ENCODE measurements at regions not wholly inside any gene's neighbourhood (a gene's known extent, or its start where the extent isn't known, plus 50 kb on each side); places are given as distances from the start of the nearest gene placed in this dataset.

DNA sequence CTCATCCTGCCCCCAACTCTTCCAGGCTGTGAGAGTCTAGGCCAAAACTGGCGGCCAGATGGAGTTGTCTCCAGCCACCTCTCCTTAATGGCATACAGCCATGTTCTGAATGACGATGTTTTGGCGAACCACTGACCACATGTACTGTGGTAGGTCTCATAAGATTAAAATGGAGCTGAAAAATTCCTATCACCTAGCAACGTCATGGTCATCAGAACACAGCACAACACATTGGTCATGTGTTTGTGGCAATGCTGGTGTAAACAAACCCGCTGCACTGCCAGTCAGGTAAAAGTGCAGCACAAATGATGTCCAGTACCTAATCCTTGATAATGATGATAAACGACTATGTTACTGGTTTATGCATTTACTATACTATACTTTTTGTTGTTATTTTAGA lies 290.0 kb upstream of the MKI67 start:
- Histone ChIP-seq H3K27ac (ENCODE audit: low read depth in 2 of 2, low read length in 1 of 2) (no peak overlapping the region), H3K27me3 (ENCODE audit: control insufficient read depth in 1 of 2, insufficient read depth in 2 of 2, low read length in 2 of 2) (no peaks in the 10 kb centered on the region), H3K4me3 (ENCODE audit: low read depth in 1 of 2, low read length in 2 of 2) (no peak overlapping the region), H3K4me1 (ENCODE audit: control insufficient read depth in 2 of 2, insufficient read depth in 2 of 2, low read length in 1 of 2) (no peaks in the 10 kb centered on the region), H3K36me3 (ENCODE audit: control insufficient read depth in 2 of 2, insufficient read depth in 2 of 2, low read length in 1 of 2) (no peaks in the 10 kb centered on the region), H3K9me3 (ENCODE audit: control insufficient read depth in 2 of 2, insufficient read depth in 1 of 2, low read depth in 1 of 2, low read length in 1 of 2) (no peaks in the 10 kb centered on the region)
- WGBS, 2 donors = 79 to 80% methylated on average over 6 of the region's 6 CpGs

DNA sequence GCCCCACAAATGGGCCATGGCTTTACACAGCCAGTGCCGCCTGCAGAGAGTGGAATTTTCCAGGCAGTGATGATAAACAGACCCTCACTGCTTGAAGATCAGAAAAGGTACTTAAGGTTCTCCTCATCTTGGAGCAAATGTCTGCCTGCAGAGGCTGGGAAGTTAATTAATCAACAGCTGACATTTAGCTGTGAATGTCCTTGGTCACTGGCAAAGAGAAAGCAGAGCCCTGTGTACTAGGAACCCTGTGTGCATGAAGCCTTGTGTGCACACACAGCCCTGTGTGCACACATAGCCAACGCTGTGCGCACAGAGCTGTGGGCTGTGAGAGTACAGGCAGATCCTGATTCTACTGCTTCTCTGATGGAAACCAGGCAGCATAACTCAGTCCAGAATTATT lies 291.6 kb upstream of the MKI67 start:
- Histone ChIP-seq H3K4me1 (ENCODE audit: control insufficient read depth in 2 of 2, insufficient read depth in 2 of 2, low read length in 1 of 2) (no peaks in the 10 kb centered on the region), H3K27me3 (ENCODE audit: control insufficient read depth in 1 of 2, insufficient read depth in 2 of 2, low read length in 2 of 2) (no peaks in the 10 kb centered on the region), H3K36me3 (ENCODE audit: control insufficient read depth in 2 of 2, insufficient read depth in 2 of 2, low read length in 1 of 2) (no peaks in the 10 kb centered on the region), H3K4me3 (ENCODE audit: low read depth in 1 of 2, low read length in 2 of 2) (no peak overlapping the region), H3K27ac (ENCODE audit: low read depth in 2 of 2, low read length in 1 of 2) (no peak overlapping the region), H3K9me3 (ENCODE audit: control insufficient read depth in 2 of 2, insufficient read depth in 1 of 2, low read depth in 1 of 2, low read length in 1 of 2) (no peaks in the 10 kb centered on the region)
- WGBS, 2 donors = 85 to 87% methylated on average over 3 of the region's 3 CpGs

DNA sequence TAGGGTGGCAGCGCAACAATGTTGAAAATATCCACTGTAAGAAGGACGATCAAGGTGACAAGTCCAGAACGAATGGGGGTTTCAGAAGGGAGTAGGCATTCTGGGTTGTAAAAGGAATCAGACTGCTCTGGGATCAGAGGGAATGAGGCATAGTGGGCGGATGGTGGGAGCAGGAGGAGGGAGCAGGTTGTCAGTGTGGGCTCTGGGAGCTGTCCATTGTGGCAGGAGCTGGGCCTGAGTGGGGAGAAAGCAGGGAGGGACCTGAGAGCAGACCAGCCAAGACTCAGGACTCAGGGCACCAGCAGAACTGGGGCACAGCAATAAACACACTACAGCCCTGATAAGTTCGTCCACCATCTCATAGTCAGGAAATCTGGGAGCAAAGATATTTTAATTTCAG lies 292.6 kb upstream of the MKI67 start:
- WGBS, 2 donors = 69 to 70% methylated on average over 5 of the region's 5 CpGs
- no peak overlapping the region for H3K4me3 ChIP-seq (ENCODE audit: low read depth in 1 of 2, low read length in 2 of 2)
- no peaks in the 10 kb centered on the region for H3K27me3 ChIP-seq (ENCODE audit: control insufficient read depth in 1 of 2, insufficient read depth in 2 of 2, low read length in 2 of 2)
- no peak overlapping the region for H3K27ac ChIP-seq (ENCODE audit: low read depth in 2 of 2, low read length in 1 of 2)
- H3K9me3 ChIP-seq (ENCODE audit: control insufficient read depth in 2 of 2, insufficient read depth in 1 of 2, low read depth in 1 of 2, low read length in 1 of 2) = no peaks in the 10 kb centered on the region
- no peaks in the 10 kb centered on the region for H3K36me3 ChIP-seq (ENCODE audit: control insufficient read depth in 2 of 2, insufficient read depth in 2 of 2, low read length in 1 of 2)
- H3K4me1 ChIP-seq (ENCODE audit: control insufficient read depth in 2 of 2, insufficient read depth in 2 of 2, low read length in 1 of 2) = no peaks in the 10 kb centered on the region

DNA sequence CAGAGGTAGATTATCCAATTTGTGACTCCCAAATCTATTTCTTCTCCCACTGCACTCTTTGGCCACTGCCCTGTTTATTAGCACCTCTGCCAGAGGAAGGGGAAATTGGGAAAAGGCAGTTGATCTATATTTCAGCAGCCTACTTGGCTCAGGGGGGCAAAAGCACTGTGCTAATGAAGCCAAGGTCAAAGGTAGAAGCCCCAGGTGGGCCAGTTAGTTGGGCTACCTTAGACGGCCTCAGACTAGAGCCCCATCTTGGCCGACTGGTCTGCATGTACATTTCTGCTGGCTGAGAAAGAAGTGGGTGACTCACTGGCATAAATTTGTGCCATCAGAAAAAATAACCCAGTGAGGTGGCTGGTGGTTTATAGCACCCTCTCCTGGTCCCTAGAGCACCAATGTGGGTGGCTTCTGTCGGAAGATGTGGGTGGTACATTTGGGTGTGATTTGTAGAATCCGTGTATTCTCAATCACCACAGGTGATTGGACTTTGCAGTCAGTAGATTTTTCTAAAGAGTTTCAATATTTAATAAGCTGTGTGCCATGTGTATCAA lies 293.3 kb upstream of the MKI67 start:
- H3K4me3 ChIP-seq (ENCODE audit: low read depth in 1 of 2, low read length in 2 of 2) = no peak overlapping the region
- 76 to 80% methylated on average over 4 of the region's 4 CpGs for WGBS, 2 donors
- H3K27ac ChIP-seq (ENCODE audit: low read depth in 2 of 2, low read length in 1 of 2) = no peak overlapping the region
- H3K36me3 ChIP-seq (ENCODE audit: control insufficient read depth in 2 of 2, insufficient read depth in 2 of 2, low read length in 1 of 2) = no peaks in the 10 kb centered on the region
- no peaks in the 10 kb centered on the region for H3K4me1 ChIP-seq (ENCODE audit: control insufficient read depth in 2 of 2, insufficient read depth in 2 of 2, low read length in 1 of 2)
- no peaks in the 10 kb centered on the region for H3K27me3 ChIP-seq (ENCODE audit: control insufficient read depth in 1 of 2, insufficient read depth in 2 of 2, low read length in 2 of 2)
- no peaks in the 10 kb centered on the region for H3K9me3 ChIP-seq (ENCODE audit: control insufficient read depth in 2 of 2, insufficient read depth in 1 of 2, low read depth in 1 of 2, low read length in 1 of 2)

DNA sequence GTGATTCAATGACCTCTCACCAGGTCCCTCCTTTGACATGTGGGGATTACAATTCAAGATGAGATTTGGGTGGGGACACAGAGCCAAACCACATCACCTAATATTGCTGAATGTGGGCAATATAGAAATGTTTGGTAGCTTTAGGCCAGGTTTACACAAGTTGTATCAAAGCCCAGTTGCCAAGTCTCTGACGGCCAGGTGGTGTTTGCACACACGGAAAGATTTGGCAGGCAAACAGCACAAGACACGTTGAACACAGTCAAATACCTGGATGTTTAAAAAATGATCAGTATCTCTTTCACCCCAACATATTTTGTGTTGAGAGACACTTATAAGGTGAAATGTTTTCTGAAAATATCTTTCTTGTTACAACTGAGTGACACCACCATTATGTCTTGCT lies 294.4 kb upstream of the MKI67 start:
- H3K9me3 ChIP-seq (ENCODE audit: control insufficient read depth in 2 of 2, insufficient read depth in 1 of 2, low read depth in 1 of 2, low read length in 1 of 2) = no peaks in the 10 kb centered on the region
- H3K4me1 ChIP-seq (ENCODE audit: control insufficient read depth in 2 of 2, insufficient read depth in 2 of 2, low read length in 1 of 2) = no peaks in the 10 kb centered on the region
- H3K27ac ChIP-seq (ENCODE audit: low read depth in 2 of 2, low read length in 1 of 2) = no peak overlapping the region
- no peaks in the 10 kb centered on the region for H3K36me3 ChIP-seq (ENCODE audit: control insufficient read depth in 2 of 2, insufficient read depth in 2 of 2, low read length in 1 of 2)
- WGBS, 2 donors = 43 to 52% methylated on average over 3 of the region's 3 CpGs
- H3K27me3 ChIP-seq (ENCODE audit: control insufficient read depth in 1 of 2, insufficient read depth in 2 of 2, low read length in 2 of 2) = no peaks in the 10 kb centered on the region
- no peak overlapping the region for H3K4me3 ChIP-seq (ENCODE audit: low read depth in 1 of 2, low read length in 2 of 2)

DNA sequence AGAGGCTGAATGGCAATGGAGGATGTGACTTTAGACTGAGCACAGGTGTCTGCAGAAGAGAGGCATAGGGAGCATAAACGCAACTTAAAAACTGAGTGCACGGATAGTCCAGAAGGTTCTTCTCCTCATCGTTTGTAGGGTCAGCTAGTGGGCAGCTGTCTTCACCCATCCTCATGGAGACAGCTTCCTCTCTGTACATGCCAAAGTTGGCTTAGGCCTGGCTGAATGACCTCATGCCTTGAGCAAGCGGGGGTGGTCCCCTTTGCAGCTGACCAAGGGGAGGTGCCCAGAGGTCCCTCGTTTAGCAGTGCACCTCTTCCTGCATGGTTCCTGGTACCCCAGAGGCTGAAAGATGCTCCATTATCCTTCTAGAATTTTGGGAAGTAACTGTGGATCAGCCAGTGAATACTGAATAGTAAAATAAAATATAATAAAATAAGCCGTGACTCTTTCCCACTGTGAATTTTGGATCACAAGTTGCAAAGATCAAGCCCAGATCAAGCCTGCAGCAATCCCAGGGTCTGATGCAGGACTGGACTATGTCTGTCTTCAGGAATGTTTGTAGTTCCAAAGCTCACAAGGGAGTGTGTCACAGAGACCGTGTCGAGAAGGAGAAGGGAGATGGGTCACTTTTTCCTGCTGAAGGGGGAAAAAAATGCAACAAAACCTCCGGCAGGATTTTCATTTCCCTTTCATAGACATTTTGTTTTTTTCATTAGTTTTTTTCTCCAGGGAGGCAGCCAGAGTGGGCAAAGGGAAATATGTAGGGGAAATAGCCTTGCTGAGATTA lies 295.3 kb upstream of the MKI67 start:
- Histone ChIP-seq H3K36me3 (ENCODE audit: control insufficient read depth in 2 of 2, insufficient read depth in 2 of 2, low read length in 1 of 2) (no peaks in the 10 kb centered on the region), H3K4me1 (ENCODE audit: control insufficient read depth in 2 of 2, insufficient read depth in 2 of 2, low read length in 1 of 2) (no peaks in the 10 kb centered on the region), H3K4me3 (ENCODE audit: low read depth in 1 of 2, low read length in 2 of 2) (no peak overlapping the region), H3K9me3 (ENCODE audit: control insufficient read depth in 2 of 2, insufficient read depth in 1 of 2, low read depth in 1 of 2, low read length in 1 of 2) (no peaks in the 10 kb centered on the region), H3K27ac (ENCODE audit: low read depth in 2 of 2, low read length in 1 of 2) (no peak overlapping the region), H3K27me3 (ENCODE audit: control insufficient read depth in 1 of 2, insufficient read depth in 2 of 2, low read length in 2 of 2) (no peaks in the 10 kb centered on the region)
- WGBS, 2 donors = 61 to 64% methylated on average over 9 of the region's 9 CpGs

DNA sequence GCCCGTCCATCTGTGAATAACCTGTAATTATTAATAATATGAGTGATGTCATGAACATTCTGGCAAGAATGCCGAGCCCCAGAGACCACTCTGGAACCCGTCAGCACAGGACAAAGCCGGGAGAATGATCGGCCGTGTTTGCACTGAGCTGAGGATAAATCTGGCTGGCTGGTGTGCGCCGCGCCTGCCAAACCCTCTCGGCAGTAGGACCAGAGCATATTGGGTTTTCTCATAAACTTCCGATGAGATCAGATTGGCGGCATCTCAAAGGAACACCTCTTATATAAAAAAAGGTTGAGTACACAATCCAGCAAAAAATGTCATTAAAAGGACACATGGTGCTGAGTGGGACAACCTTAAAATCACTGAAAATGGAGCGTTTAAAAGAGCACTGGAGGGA lies 296.0 kb upstream of the MKI67 start:
- Histone ChIP-seq H3K27ac (ENCODE audit: low read depth in 2 of 2, low read length in 1 of 2) (no peak overlapping the region), H3K4me3 (ENCODE audit: low read depth in 1 of 2, low read length in 2 of 2) (no peak overlapping the region), H3K9me3 (ENCODE audit: control insufficient read depth in 2 of 2, insufficient read depth in 1 of 2, low read depth in 1 of 2, low read length in 1 of 2) (peaks cover 0 to 2% of the 10 kb centered on the region in 2 donors), H3K27me3 (ENCODE audit: control insufficient read depth in 1 of 2, insufficient read depth in 2 of 2, low read length in 2 of 2) (no peaks in the 10 kb centered on the region), H3K36me3 (ENCODE audit: control insufficient read depth in 2 of 2, insufficient read depth in 2 of 2, low read length in 1 of 2) (no peaks in the 10 kb centered on the region), H3K4me1 (ENCODE audit: control insufficient read depth in 2 of 2, insufficient read depth in 2 of 2, low read length in 1 of 2) (no peaks in the 10 kb centered on the region)
- WGBS, 2 donors = 77% methylated on average over 13 of the region's 13 CpGs

- Histone ChIP-seq H3K27ac (ENCODE audit: low read depth in 2 of 2, low read length in 1 of 2) (no peak overlapping the region), H3K4me1 (ENCODE audit: control insufficient read depth in 2 of 2, insufficient read depth in 2 of 2, low read length in 1 of 2) (no peaks in the 10 kb centered on the region), H3K27me3 (ENCODE audit: control insufficient read depth in 1 of 2, insufficient read depth in 2 of 2, low read length in 2 of 2) (no peaks in the 10 kb centered on the region), H3K4me3 (ENCODE audit: low read depth in 1 of 2, low read length in 2 of 2) (no peak overlapping the region), H3K9me3 (ENCODE audit: control insufficient read depth in 2 of 2, insufficient read depth in 1 of 2, low read depth in 1 of 2, low read length in 1 of 2) (peaks cover 0 to 4% of the 10 kb centered on the region in 2 donors), H3K36me3 (ENCODE audit: control insufficient read depth in 2 of 2, insufficient read depth in 2 of 2, low read length in 1 of 2) (no peaks in the 10 kb centered on the region)
- WGBS, 2 donors = 77 to 89% methylated on average over 5 of the region's 5 CpGs
Measured at GRCh38 chr10:128422999-128423398, 296.8 kb upstream of the MKI67 start.

GRCh38 chr10:128429321-128429720 lies 303.1 kb upstream of the MKI67 start:
- H3K36me3 ChIP-seq (ENCODE audit: control insufficient read depth in 2 of 2, insufficient read depth in 2 of 2, low read length in 1 of 2) = no peaks in the 10 kb centered on the region
- 66 to 75% methylated on average over 10 of the region's 10 CpGs for WGBS, 2 donors
- H3K4me1 ChIP-seq (ENCODE audit: control insufficient read depth in 2 of 2, insufficient read depth in 2 of 2, low read length in 1 of 2) = no peaks in the 10 kb centered on the region
- no peak overlapping the region for H3K27ac ChIP-seq (ENCODE audit: low read depth in 2 of 2, low read length in 1 of 2)
- H3K4me3 ChIP-seq (ENCODE audit: low read depth in 1 of 2, low read length in 2 of 2) = no peak overlapping the region
- H3K9me3 ChIP-seq (ENCODE audit: control insufficient read depth in 2 of 2, insufficient read depth in 1 of 2, low read depth in 1 of 2, low read length in 1 of 2) = peaks cover 0 to 13% of the 10 kb centered on the region in 2 donors
- no peaks in the 10 kb centered on the region for H3K27me3 ChIP-seq (ENCODE audit: control insufficient read depth in 1 of 2, insufficient read depth in 2 of 2, low read length in 2 of 2)
